Fibroblast of lung (primary cell): ENCODE measurements at regions not wholly inside any gene's neighbourhood (a gene's known extent, or its start where the extent isn't known, plus 50 kb on each side); places are given as distances from the start of the nearest gene placed in this dataset.

Source experiments
- CTCF ChIP-seq, 2 donors: IDR thresholded peaks in 1 of 2; conservative IDR thresholded peaks in 1 of 2; 1 replicate in 1 of 2; 2 replicates in 1 of 2; pipeline ENCODE4 v1.5.1; 2011 to 2012; ENCODE audit warnings: low read length in 2 of 2, control low read depth in 1 of 2, inconsistent platforms in 1 of 2, low read depth in 1 of 2, mild to moderate bottlenecking in 1 of 2
- EZH2 ChIP-seq: IDR thresholded peaks from 2 replicates; pipeline ENCODE4 v1.5.1; 2012; ENCODE audit warnings: low read length, control low read depth, mild to moderate bottlenecking; ENCODE audit errors: missing control alignments

DNA sequence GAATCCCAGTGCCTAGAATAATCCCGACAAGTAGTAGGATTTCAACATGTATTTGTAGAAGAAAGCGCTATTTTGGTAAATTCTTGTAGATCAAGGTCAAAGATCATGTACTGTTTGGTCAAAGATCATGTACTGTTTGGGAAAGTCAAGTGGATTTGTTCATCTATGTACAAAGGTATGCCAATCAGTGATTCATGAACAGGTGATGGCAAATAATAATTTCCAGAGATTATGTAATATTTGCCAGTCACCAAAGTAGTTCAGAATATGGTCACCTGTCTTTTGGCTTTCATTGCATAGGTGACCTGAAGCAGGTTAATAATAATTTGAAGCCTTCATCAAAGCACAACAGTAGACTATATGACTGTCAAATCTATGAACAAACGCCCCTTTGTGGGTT lies 398.2 kb downstream of the EFNA5 start:
- no peak for TF ChIP-seq CTCF (conservative IDR thresholded peaks at IDR 0.05 in 1 of 2, IDR thresholded peaks at IDR 0.05 in 1 of 2; ENCODE audit: low read depth in 1 of 2, low read length in 2 of 2)
- TF ChIP-seq EZH2, result no peak
